SK-N-MC (cell line): ENCODE measurements at regions not wholly inside any gene's neighbourhood (a gene's known extent, or its start where the extent isn't known, plus 50 kb on each side); places are given as distances from the start of the nearest gene placed in this dataset.

ENCODE experiments used
- DNase-seq: peaks from one replicate; pipeline ENCODE4 v3.0.0-alpha.2; 2011; ENCODE audit warnings: low read depth, low spot score
- H3K27ac ChIP-seq: fragments of 200-600 bp; sonication (generic); 2 replicates; pipeline ENCODE4 v1.5.1; 2016; ENCODE audit warnings: mixed run types
- H3K36me3 ChIP-seq: fragments of 200-600 bp; sonication (generic); 2 replicates; pipeline ENCODE4 v1.6.1; 2017; ENCODE audit warnings: antibody characterized with exemption, low read length, mixed read lengths; ENCODE audit not compliant: insufficient read depth
- H3K4me3 ChIP-seq: fragments of 200-600 bp; sonication (generic); 2 replicates; pipeline ENCODE4 v1.5.1; 2016
- H3K9ac ChIP-seq: fragments of 200-600 bp; sonication (generic); 2 replicates; pipeline ENCODE4 v1.8.0; 2017; ENCODE audit warnings: mixed run types, mixed read lengths; ENCODE audit not compliant: insufficient read length
- H3K9me3 ChIP-seq: fragments of 200-600 bp; sonication (generic); 2 replicates; pipeline ENCODE4 v1.6.1; 2017; ENCODE audit warnings: low read depth, mild to moderate bottlenecking, antibody characterized with exemption, low read length, moderate library complexity, mixed read lengths
- EZH2 ChIP-seq: fragments of 200-600 bp; sonication (generic); IDR thresholded peaks from one replicate; pipeline ENCODE4 v1.6.1; 2017; ENCODE audit warnings: antibody characterized with exemption
- FOXP2 ChIP-seq: optimal IDR thresholded peaks from 2 replicates; pipeline ENCODE3; 2011; ENCODE audit warnings: mild to moderate bottlenecking, moderate library complexity; ENCODE audit not compliant: insufficient read depth; ENCODE audit errors: extremely low read length, control extremely low read depth
- POLR2AphosphoS5 ChIP-seq: IDR thresholded peaks from 2 replicates; pipeline ENCODE4 v1.6.1; 2012; ENCODE audit warnings: mild to moderate bottlenecking, low read depth, low read length, borderline replicate concordance

- H3K36me3 ChIP-seq, result no peaks in the 10 kb centered on the region
- H3K27ac ChIP-seq, result no peak overlapping the region
- H3K9ac ChIP-seq, result no peak overlapping the region
- no peak for DNase-seq
- no peak overlapping the region for H3K4me3 ChIP-seq
- H3K9me3 ChIP-seq, result no peaks in the 10 kb centered on the region
- TF ChIP-seq POLR2AphosphoS5, result no peak
- TF ChIP-seq EZH2, result no peak
- no peak for TF ChIP-seq FOXP2
Observed at GRCh38 chr10:57168611-57169240, 807.7 kb upstream of the ZWINT start.

DNA sequence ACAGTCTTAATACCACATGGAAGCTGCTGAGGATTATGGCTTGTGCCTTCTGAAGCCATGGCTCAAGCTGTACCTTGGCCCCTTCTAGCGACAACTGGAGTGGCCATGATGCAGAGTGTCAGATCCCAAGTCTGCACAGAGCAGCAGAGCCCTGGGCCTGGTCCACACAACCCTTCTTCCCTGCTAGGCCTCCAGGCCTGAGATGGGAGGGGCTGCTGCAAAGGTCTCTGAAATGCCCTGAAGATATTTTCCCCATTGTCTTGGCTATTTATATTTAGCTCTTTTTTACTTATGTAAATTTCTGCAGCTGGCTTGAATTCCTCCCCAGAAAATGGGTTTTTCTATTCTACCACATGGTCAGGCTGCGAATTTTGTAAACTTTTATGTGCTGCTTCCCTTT, 804.6 kb upstream of the ZWINT start:
- no peaks in the 10 kb centered on the region for H3K9me3 ChIP-seq
- no peak overlapping the region for H3K4me3 ChIP-seq
- H3K9ac ChIP-seq, result no peak overlapping the region
- no peak overlapping the region for H3K27ac ChIP-seq
- TF ChIP-seq FOXP2 (no peak), POLR2AphosphoS5 (no peak), EZH2 (no peak)
- no peak for DNase-seq
- H3K36me3 ChIP-seq, result no peaks in the 10 kb centered on the region

DNA sequence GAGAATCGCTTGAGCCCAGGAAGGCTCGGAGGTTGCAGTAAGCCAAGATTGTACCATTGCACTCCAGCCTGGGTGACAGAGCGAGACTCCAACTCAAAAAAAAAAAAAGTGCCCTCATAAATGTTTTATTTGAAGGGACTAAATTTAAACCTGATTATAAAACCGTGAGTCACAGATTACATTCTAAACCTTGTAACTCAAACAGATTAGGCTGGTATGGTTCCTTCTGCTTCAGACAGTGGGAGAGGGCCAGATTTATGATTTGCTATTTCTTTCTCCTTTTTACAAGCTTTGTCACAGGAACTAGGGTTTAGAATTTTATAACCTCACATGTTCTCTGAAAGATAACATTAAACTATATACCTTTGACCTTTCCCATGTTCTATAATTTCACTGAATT, 801.2 kb upstream of the ZWINT start:
- Histone ChIP-seq H3K9me3 (no peaks in the 10 kb centered on the region), H3K4me3 (no peak overlapping the region), H3K27ac (no peak overlapping the region), H3K9ac (no peak overlapping the region), H3K36me3 (no peaks in the 10 kb centered on the region)
- no peak for DNase-seq
- no peak for TF ChIP-seq EZH2
- TF ChIP-seq POLR2AphosphoS5, result no peak
- no peak for TF ChIP-seq FOXP2

- DNase-seq, result no peak
- H3K27ac ChIP-seq, result no peak overlapping the region
- TF ChIP-seq FOXP2 (no peak), POLR2AphosphoS5 (no peak), EZH2 (no peak)
- no peaks in the 10 kb centered on the region for H3K9me3 ChIP-seq
- no peak overlapping the region for H3K4me3 ChIP-seq
- no peak overlapping the region for H3K9ac ChIP-seq
- H3K36me3 ChIP-seq, result no peaks in the 10 kb centered on the region
Observed at GRCh38 chr10:57161157-57161556, 800.1 kb upstream of the ZWINT start.

- no peak overlapping the region for H3K4me3 ChIP-seq
- no peaks in the 10 kb centered on the region for H3K36me3 ChIP-seq
- no peak for DNase-seq
- no peak for TF ChIP-seq POLR2AphosphoS5
- TF ChIP-seq EZH2, result no peak
- no peak for TF ChIP-seq FOXP2
- no peak overlapping the region for H3K27ac ChIP-seq
- no peak overlapping the region for H3K9ac ChIP-seq
- no peaks in the 10 kb centered on the region for H3K9me3 ChIP-seq
Observed at GRCh38 chr10:57145548-57145947, 784.5 kb upstream of the ZWINT start.

DNA sequence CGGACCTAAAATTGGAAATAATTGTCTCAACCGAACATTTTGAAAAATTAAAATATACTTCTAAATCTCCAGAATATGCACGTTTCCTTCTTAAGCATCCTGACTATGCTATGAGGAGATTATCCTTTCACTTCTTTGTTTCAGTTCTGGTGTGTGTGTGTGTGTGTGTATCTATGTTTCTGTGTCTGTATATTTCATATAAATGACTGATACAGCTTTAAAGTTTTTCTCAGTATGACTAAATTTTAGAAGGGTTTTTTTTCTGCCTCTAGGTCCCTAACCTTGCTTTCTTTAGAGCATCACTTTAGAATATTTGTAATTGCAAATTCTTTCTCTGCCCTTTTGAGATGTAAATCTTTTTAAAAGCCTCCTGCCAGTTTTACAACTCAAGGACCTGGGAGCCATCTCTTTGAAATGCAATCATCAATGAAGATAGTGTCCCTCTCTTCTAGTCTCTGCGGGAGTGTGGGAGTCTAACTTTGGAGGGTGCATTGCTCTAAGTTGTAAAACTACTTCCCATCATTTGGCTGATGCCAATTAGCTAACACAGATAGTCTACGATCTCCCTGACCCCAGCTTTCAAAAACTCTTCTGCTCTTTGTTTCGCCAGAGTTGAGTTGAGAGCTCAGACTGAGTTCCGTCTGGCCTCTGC, 782.0 kb upstream of the ZWINT start:
- H3K9ac ChIP-seq, result no peak overlapping the region
- H3K4me3 ChIP-seq, result no peak overlapping the region
- H3K36me3 ChIP-seq, result no peaks in the 10 kb centered on the region
- TF ChIP-seq FOXP2 (no peak), POLR2AphosphoS5 (no peak), EZH2 (no peak)
- H3K9me3 ChIP-seq, result no peaks in the 10 kb centered on the region
- no peak for DNase-seq
- H3K27ac ChIP-seq, result no peak overlapping the region

GRCh38 chr10:57141708-57142107, 780.6 kb upstream of the ZWINT start:
- no peak overlapping the region for H3K27ac ChIP-seq
- no peaks in the 10 kb centered on the region for H3K9me3 ChIP-seq
- no peak overlapping the region for H3K9ac ChIP-seq
- TF ChIP-seq POLR2AphosphoS5 (no peak), EZH2 (no peak), FOXP2 (no peak)
- no peak for DNase-seq
- no peaks in the 10 kb centered on the region for H3K36me3 ChIP-seq
- no peak overlapping the region for H3K4me3 ChIP-seq

DNA sequence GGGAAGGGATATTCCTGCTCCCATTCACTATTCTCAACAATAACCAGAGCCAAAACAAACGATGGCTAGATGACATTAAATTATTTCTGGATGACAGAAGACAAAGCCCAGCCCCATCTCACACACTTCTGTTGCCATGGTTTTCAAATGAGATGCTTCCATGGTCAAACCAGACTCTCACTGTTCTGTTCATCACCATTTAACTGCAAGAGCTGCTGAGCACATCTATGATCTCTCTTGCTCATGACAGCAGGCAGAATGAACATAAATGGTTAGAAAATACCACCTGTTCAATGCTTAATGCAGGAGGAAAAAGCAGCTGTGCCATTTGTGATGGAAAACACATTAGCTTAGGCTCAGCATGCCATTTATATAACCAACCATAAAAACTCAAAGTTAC, 758.6 kb upstream of the ZWINT start:
- no peak overlapping the region for H3K4me3 ChIP-seq
- DNase-seq, result no peak
- H3K36me3 ChIP-seq, result no peaks in the 10 kb centered on the region
- no peak overlapping the region for H3K9ac ChIP-seq
- no peaks in the 10 kb centered on the region for H3K9me3 ChIP-seq
- TF ChIP-seq FOXP2 (no peak), POLR2AphosphoS5 (no peak), EZH2 (no peak)
- H3K27ac ChIP-seq, result no peak overlapping the region
